ENCODE measurements at regions not wholly inside any gene's neighbourhood (a gene's known extent, or its start where the extent isn't known, plus 50 kb on each side); places are given as distances from the start of the nearest gene placed in this dataset.

- TF ChIP-seq ZBTB25 (CRISPR knock-in tag; IDR thresholded peaks at IDR 0.05) (no peak), ZBTB46 (CRISPR knock-in tag; IDR thresholded peaks at IDR 0.05; ENCODE audit: borderline replicate concordance) (no peak), HMGXB3 (CRISPR knock-in tag; IDR thresholded peaks at IDR 0.05; ENCODE audit: borderline replicate concordance) (no peak), TFAP4 (IDR thresholded peaks at IDR 0.05; ENCODE audit: borderline replicate concordance, low read depth) (peak; percentile 81; the same call in 1 of the 2 replicates), NCOR1 (IDR thresholded peaks at IDR 0.05; ENCODE audit: borderline replicate concordance, low read length) (peak; percentile 60; the same call in 1 of the 2 replicates), MAX (IDR thresholded peaks at IDR 0.05) (no peak), ZNF773 (CRISPR knock-in tag; IDR thresholded peaks at IDR 0.05; ENCODE audit: borderline replicate concordance) (no peak), EP300 (IDR thresholded peaks at IDR 0.05; ENCODE audit: low read depth in 2 of 2, low read length in 2 of 2) (0 out of 4 replicates have a peak, but pooled peaks of 1 of the 2 experiments have one; percentile 11), EP300 (CRISPR knock-in tag; IDR thresholded peaks at IDR 0.05; ENCODE audit: borderline replicate concordance) (no peak), ZNF33B (CRISPR knock-in tag; IDR thresholded peaks at IDR 0.05) (no peak), KDM3A (CRISPR knock-in tag; IDR thresholded peaks at IDR 0.05; ENCODE audit: low read depth) (no peak), TCF7 (IDR thresholded peaks at IDR 0.05; ENCODE audit: low read depth) (peak; percentile 41; the same call in 1 of the 2 replicates), CAMTA2 (CRISPR knock-in tag; IDR thresholded peaks at IDR 0.05; ENCODE audit: borderline replicate concordance) (no peak), ZNF703 (CRISPR knock-in tag; IDR thresholded peaks at IDR 0.05; ENCODE audit: borderline replicate concordance) (no peak), KDM6A (CRISPR knock-in tag; IDR thresholded peaks at IDR 0.05; ENCODE audit: low read depth) (peak; percentile 52; the same call in 1 of the 2 replicates), HNF4A (CRISPR knock-in tag; IDR thresholded peaks at IDR 0.05) (peak; percentile 71), RAD21 (CRISPR knock-in tag; IDR thresholded peaks at IDR 0.05) (no peak; the same call in 1 of the 2 replicates), MAFG (CRISPR knock-in tag; IDR thresholded peaks at IDR 0.05) (no peak), ZNF382 (CRISPR knock-in tag; IDR thresholded peaks at IDR 0.05; ENCODE audit: borderline replicate concordance) (no peak), ZNF253 (CRISPR knock-in tag; IDR thresholded peaks at IDR 0.05; ENCODE audit: borderline replicate concordance) (no peak), ZNF30 (CRISPR knock-in tag; IDR thresholded peaks at IDR 0.05) (no peak), ZNF644 (CRISPR knock-in tag; IDR thresholded peaks at IDR 0.05; ENCODE audit: low read depth) (no peak; the same call in 1 of the 2 replicates)
Observed at GRCh38 chr14:37816743-37817295, 221.4 kb downstream of the TTC6 start (continued).
